ENCODE measurements at regions not wholly inside any gene's neighbourhood (a gene's known extent, or its start where the extent isn't known, plus 50 kb on each side); places are given as distances from the start of the nearest gene placed in this dataset.

DNA sequence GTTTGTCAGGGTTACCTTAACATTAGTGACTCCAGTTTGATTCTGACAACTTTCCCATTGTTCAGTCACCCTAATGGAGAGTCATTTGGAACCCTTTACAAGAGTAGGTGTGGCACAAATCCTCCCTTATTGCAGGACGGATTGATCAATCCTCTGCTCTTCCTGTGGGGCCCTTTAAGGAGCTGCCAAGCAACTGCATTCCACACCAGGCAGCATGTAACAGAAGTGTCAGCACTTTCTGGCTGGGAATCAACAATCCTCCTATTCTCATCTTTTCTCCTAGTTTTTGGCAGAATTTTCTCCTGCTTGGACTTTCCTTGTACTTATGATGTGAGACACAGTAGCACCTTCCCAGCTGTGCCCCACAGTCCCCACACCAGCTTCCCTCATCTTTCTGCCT lies 177.8 kb downstream of the ST6GAL2 start:
- no peak for TF ChIP-seq POLR2AphosphoS5 (IDR thresholded peaks at IDR 0.05; ENCODE audit: insufficient read depth in 1 of 2, low read depth in 1 of 2)
- no peak for TF ChIP-seq POLR2A (IDR thresholded peaks at IDR 0.05)
- TF ChIP-seq, protein P1, sequence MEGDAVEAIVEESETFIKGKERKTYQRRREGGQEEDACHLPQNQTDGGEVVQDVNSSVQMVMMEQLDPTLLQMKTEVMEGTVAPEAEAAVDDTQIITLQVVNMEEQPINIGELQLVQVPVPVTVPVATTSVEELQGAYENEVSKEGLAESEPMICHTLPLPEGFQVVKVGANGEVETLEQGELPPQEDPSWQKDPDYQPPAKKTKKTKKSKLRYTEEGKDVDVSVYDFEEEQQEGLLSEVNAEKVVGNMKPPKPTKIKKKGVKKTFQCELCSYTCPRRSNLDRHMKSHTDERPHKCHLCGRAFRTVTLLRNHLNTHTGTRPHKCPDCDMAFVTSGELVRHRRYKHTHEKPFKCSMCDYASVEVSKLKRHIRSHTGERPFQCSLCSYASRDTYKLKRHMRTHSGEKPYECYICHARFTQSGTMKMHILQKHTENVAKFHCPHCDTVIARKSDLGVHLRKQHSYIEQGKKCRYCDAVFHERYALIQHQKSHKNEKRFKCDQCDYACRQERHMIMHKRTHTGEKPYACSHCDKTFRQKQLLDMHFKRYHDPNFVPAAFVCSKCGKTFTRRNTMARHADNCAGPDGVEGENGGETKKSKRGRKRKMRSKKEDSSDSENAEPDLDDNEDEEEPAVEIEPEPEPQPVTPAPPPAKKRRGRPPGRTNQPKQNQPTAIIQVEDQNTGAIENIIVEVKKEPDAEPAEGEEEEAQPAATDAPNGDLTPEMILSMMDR (IDR thresholded peaks at IDR 0.05) = no peak
